DMS53 (cell line): ENCODE measurements at regions not wholly inside any gene's neighbourhood (a gene's known extent, or its start where the extent isn't known, plus 50 kb on each side); places are given as distances from the start of the nearest gene placed in this dataset.

ENCODE experiments used
- DNase-seq: peaks from one replicate; lab custom pipeline; 2025; lab: John Stamatoyannopoulos, UW

GRCh38 chr4:108272561-108272960, 103.8 kb upstream of the LEF1 start:
- DNase-seq = peak; percentile 56

- peak; percentile 68 for DNase-seq
Observed at GRCh38 chr4:108272046-108272445, 103.3 kb upstream of the LEF1 start.

DNA sequence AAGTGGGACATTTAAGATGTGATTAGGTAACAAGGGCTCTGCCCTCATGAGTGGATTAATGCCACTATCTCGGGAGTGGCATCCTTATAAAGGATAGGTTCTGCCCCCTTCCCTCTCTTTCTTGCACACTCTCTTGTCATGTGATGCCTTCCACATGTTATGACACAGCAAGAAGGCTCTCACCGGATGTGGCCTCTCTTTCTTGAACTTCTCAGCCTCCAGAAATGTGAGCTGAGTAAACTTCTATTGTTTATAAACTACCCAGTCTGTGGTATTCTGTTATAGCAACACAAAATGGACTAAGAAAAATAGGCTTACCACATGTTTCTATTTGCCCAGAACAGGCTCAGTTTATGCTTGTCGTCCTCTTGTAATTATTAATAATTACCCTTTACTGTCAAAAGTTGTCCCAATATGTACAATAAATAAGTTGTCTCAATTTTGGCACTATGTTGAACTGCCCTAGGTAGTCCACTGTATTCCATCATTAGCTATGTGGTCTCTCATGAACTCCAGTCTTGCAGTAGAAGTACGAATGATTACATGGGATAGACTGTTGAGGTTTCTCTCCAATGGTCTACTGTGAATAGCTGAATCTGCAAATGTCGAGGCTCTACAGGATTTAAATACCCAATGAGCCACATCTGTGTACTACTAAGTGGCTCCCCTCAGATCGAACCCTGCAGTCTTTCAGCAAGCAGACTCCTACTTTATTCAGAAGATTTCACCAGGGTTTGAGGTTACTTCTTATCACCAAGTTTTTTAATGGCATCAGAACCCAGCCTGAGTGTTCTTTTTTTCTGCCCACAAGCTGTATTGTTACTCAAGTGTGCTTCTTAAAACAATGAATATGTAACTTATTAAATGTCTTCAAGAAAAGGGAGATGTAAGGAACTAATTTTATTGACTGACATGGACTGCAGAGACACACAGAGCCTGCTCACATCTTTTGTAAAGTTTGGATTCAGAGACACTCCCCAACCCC, 102.0 kb upstream of the LEF1 start:
- DNase-seq = no peak

GRCh38 chr4:108264693-108265092, 96.0 kb upstream of the LEF1 start:
- DNase-seq = no peak

GRCh38 chr4:108263057-108263456, 94.3 kb upstream of the LEF1 start:
- no peak for DNase-seq

DNA sequence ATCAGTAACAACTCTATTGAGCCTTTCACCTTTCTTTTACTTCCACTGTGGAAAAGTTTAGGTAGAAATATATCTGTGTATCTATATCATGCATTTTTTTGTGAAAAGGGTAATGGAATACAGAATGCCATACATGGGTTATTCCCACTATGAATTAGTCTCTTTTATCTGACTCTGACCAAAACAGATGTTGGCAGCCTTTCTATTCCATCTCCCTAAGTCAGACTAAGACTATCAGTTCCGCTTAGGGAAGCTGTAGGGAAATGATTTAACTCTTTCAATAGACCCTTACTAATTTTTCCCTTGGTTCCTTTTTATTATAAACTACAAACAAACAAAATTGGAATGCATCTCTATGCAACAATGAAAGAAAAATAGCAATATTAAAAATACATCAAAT, 92.3 kb upstream of the LEF1 start:
- DNase-seq = no peak

DNA sequence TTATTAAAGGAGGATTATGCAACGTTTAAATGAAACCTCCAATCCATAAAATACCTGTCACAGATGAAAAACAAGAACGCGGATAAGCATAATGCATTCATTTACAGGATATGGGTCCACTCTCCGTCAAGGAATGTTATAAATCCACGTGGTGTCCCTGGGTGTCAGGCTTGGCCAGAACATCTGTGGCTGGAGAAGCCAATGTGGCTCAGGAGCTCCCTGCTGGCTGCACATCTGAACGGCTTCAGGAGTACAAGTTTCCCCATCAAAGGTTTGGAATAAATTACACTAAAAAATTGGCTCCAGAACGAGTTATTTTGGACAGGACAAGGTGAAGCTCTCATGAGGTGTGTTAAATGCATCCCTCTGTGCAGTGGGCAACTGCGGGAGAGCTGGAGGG, 87.8 kb upstream of the LEF1 start:
- DNase-seq = no peak

DNA sequence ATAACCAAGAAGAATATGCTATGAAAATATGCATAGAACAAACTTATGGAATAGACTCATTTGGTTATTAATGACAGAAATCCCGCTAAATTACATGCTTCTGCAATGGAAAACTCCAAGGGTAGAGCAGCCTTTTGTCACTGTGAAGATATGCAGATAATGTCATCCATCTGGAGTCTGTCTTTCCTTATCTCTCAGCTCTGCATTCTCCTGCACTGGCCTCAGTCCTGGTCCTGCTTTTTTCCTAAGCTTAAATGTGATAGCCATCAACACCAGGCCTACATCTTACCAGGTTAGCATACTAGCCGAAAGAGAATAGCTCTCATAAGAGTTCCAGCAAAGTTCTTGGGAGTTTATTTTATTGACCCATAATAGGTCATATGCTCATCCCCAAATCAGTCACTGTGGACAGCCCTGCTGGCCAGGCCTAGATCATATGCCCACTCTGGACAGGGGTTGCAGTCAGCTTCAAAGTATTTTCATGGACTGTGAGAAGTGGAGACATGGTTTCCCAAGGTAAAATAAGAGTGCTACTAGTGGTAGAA, 86.5 kb upstream of the LEF1 start:
- DNase-seq = no peak

- DNase-seq = no peak
Observed at GRCh38 chr4:108249397-108249796, 80.7 kb upstream of the LEF1 start.

DNA sequence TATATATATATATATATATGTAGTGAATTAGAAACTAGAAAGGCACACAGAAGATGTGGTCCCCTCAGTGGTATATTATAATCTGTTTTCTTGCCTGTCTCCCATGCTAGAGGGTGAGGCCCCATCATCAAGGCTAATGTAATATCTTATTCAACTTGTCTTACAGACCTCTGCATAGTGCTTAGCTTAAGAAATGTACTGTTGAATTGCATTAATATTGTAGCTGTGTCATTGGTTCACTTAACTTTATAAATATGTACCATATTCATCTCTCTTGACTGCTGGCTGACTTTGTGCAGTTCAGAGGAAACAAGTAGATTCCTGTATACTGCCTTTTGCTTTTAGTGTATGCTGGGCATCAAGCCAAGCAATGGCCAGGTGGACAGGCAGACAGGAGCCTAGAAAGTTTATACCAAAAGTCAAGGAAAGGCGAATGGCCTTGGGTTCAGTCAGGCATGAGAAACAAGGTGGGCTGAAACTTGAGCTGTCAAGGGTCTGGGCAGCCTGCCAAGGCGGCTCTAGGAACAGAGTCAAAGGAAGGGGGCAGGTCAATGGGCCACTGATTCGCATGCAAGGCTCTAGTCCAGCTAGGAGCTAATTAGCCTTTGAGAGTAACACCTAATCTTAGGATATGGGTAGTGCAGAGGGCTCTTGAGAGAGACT, 78.8 kb upstream of the LEF1 start:
- peak; percentile 91 for DNase-seq

- DNase-seq = peak; percentile 23
Observed at GRCh38 chr4:108244606-108245005, 75.9 kb upstream of the LEF1 start.

DNA sequence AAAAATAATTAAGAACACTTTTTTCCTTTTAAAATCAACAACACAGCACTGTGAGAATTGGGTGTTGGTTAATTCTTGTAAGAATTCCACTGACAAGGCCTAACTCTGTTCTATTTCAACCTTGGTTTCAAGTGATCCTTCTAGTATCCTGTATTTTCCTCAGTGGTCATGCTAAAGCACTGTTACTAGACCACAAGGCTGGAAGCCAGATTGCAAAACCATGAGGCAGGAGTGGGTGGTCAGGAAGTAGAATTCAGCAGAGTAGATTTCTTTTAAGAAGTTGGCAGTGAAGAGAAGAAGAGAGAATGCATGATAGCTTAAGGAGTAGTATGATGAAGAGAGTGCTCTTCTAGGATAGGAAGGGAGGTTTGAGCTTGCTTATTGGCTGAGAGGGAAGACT, 71.6 kb upstream of the LEF1 start:
- no peak for DNase-seq

DNA sequence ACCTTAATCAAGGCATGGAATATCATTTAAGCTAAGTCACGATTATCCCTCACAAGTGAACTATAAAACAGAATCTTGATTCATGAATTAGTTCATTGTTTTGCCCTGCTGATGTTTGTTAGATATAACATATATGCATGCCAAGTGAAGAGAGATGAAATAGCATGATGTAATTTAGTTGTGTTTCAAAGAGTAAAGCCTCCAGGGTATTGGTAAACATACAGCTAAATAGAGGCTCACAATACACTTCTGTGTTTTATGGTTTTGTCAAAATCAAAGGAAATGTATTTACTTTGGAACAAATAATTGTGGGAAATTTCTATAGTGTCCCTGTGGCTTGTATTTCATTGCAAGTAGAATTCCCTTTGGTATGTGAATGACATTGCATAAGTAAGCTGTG, 69.0 kb upstream of the LEF1 start:
- no peak for DNase-seq

DNA sequence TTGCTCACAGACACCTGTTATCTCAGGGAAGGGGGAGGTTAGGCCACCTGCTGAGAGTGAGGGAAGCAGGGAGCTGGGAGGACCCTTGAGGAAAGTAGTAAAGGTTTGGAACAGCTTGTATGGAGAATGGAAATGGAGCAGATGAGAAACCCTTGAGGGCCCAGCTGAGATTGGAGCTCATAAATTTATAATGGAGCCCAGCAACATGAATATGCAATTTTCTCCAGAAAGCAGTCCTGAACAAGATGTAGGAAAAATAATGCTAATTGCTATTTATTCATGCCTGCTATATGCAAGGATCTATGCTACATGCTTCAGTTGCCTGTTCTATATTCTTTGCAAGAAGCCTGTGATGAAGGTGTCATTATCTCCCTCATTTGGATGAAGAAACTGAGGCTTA, 67.5 kb upstream of the LEF1 start:
- no peak for DNase-seq

DNA sequence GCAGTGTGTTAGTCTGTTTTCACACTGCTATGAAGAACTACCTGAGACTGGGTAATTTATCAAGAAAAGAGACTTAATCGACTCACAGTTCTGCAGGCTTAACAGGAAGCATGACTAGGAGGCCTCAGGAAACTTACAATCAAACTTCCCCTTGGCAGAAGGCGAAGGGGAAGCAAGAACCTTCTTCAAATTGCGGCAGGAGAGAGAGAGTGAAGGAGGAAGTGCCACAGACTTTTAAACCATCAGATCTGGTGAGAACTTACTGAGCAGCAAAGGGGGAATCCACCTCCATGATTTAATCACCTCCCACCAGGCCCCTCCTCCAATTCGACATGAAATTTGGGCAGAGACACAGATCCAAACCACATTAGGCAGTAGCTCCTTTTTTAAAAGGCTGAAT, 59.2 kb upstream of the LEF1 start:
- DNase-seq = no peak

DNA sequence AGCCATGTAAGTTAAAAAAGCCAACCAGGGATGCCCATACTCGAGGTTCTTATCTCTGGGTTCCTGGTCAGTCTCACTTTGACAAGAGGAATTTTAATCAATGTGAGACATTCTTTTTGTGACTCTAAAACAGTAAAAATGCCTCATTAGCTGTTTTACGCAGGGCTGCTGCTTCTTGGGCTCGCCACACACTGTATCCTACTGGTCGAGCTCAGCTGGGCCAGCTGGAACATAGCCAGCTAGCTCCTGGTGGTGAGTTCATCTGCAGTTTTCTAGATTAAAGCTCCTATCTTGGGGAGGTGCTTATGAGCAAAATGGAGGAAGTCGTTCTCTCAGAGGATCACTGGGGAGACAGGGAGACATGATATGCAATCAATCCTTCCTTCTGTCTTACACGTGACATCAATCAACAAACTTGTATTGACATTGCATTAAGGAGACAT, 55.9 kb upstream of the LEF1 start:
- DNase-seq = no peak

- no peak for DNase-seq
Observed at GRCh38 chr4:108223313-108223712, 54.6 kb upstream of the LEF1 start.

DNA sequence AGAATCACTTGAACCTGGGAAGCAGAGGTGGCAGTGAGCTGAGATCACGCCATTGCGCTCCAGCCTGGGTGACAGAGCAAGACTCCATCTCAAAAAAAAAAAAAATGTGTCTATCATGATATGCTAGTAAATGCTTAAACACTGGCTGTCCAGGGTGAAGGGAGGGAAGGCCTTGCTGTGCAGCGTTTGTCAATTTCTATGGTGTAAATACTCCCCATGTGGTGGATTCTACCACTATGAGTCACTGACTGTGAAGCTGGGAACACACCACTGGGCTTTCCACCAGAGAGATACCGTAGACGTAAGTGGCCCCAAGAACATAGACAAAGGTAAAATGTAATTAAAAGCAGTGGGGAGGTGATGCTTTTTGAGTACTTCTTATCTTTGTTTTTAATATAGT, 51.3 kb upstream of the LEF1 start:
- DNase-seq = no peak
